HG03095 (cell line): ENCODE measurements at regions not wholly inside any gene's neighbourhood (a gene's known extent, or its start where the extent isn't known, plus 50 kb on each side); places are given as distances from the start of the nearest gene placed in this dataset.
"Not testable (repeated sequence)": the region's sequence is repeated elsewhere in the genome, so short reads cannot be mapped to it uniquely, and the experiment has no call there.

ENCODE experiments used
- ATAC-seq: cut with Tn5 transposase; IDR thresholded peaks from one replicate; pipeline ENCODE4 v1.9.1; 2021; ENCODE audit warnings: moderate library complexity; ENCODE audit not compliant: unreplicated experiment

DNA sequence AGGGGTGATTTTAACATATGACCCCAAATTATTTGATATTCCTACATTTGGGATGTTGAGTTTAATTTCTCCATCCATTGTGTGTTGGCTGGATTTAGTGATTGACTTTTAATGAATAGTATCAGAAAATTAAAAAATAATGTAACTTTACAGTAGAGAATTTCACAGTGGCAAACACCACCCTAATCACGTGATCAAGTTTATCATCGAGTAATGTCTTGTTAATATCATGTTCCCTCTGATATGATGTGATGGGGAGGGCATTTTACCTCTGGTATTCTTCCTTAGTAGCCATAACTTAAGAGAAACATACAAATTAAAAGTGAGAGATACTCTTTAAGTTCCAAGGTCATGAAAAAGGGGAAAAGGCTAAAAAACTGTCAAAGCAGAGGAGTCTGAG is 602.0 kb upstream of the CELF4 start:
- no peak for ATAC-seq

DNA sequence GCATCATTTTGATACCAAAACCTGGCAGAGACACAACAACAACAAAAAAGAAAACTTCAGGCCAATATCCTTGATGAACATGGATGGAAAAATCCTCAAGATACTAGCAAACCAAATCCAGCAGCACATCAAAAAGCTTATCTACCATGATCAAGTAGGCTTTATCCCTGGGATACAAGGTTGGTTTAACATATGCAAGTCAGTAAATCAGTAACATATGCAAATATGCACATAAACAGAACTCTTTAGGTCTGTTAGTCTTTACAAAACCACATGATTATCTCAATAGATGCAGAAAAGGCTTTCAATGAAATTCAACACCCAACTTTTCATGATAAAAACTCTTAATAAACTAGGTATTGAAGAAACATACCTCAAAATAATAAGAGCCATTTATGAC is 587.5 kb upstream of the CELF4 start:
- not testable (repeated sequence) for ATAC-seq

DNA sequence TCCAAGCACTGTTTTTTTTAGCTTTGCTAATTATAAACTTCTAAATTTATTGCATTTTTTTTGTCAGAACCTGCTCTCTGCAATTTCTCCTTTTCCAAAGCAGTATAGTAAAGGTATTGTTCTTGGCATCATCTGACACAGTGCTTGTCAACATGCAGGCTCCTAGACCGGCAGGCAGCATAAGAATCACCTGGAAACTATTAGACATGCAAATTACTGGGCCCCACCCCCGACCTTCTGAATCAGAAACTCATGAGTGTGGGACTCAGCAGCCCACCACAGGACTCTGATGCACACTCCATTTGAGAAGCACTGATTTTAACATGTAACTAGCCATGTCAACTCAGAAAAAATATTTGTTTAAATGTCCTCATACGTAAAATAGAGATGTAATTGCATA is 551.1 kb upstream of the CELF4 start:
- no peak for ATAC-seq

DNA sequence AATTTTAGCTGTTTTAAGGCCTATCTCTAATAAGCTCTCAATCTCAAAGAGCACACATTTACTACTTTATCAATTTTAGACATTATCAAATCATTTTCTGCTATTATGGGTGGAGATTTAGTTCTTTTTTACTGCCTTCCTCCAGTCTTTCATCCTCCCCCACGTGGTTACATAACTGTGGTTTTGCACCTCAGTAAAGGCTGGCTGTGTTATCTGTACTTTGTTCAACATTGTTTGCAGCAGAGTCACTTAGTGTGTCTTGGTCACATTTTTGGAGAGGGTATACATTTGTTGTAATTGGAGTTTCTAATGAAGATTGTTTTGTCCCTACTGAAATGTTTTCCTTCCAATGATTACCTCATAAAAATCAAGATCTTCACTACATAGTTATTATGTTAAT is 549.6 kb upstream of the CELF4 start:
- ATAC-seq: no peak

DNA sequence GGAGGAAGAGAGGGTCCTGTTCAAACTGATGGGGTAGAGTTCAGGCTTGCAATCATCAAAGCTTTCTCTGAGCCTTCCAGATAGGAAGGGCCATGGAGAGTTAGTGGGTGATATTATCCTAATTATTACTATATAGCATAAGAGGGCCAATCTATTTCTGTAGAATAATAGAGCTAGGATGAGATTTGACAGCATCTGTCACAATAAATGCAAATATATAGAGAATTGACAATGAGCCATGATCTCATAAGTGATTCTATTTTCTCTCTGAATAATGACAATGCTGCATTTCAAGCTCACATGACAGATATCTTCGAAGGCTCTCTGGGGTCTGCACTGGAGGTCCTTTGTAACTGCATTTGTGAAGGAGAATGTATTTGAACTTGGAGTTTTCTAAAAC is 521.9 kb upstream of the CELF4 start:
- no peak for ATAC-seq

DNA sequence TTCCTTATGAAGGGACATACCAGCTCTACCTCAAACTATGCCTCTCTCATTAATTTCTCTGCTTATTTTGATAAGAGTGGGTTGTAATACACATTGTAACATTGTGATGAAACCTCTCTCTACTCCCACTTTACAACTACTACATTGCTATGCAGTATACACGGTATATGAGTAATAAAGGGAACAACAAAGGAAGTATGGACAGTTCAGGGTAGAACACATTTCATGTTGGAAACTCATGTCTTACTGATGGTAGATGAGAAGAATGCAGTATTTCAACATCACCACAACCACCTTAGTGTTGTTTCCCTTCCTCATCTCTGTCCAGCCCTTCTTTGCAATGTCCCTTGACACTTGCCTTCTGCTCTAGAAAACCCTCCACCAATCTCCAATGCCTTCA is 515.9 kb upstream of the CELF4 start:
- no peak for ATAC-seq

DNA sequence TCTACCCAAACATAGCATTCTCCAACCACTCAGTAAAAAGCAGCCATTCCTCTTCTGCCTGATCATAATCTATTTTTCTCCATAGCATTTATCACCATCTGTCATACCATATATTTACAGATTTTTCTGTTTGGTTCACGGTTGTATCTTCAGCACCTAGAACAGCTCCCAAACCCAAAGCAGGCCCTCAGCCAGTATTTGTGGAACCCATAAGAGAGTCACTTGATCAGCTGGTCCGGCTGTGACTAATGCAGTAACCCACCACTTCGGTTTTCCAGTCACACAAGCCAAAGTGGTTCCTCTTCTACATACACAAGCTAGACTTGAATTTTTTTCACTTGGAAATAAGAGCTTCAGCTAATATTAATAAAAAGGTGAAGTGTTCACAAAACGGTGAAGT is 511.6 kb upstream of the CELF4 start:
- no peak for ATAC-seq

DNA sequence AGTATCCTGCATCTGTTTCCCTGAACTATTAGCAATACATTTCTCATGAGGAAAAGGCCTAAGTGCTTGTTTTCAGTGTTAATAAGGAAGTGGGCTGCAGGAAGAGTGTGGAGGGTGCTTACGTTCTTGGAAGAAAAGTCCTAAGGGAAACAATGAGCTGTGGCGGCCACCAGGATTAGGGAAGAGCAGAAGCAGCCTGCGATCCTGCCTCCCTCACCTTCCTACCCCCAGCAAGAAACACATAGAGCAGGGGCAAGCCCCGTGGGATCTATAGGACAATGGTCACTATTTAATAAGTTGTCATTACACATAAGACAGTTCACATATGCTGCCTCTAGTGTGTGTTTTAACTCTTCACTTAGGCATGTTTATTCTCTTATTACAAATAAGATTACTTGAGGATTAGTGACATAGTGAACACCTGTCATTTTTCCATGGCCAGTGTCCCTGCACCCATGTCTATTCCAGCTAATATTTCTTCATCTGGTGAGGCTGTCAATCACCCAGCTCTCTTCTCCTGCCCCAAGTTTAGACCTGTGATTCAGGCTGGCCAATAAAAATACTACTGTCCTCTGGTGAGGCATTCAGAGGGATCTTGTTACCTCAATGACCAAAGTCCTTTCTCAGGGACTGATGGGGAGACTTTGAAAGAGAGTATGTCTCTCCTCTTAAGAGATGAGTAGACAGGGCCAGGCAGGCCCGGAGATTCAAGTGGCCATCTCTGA is 510.9 kb upstream of the CELF4 start:
- ATAC-seq: no peak

DNA sequence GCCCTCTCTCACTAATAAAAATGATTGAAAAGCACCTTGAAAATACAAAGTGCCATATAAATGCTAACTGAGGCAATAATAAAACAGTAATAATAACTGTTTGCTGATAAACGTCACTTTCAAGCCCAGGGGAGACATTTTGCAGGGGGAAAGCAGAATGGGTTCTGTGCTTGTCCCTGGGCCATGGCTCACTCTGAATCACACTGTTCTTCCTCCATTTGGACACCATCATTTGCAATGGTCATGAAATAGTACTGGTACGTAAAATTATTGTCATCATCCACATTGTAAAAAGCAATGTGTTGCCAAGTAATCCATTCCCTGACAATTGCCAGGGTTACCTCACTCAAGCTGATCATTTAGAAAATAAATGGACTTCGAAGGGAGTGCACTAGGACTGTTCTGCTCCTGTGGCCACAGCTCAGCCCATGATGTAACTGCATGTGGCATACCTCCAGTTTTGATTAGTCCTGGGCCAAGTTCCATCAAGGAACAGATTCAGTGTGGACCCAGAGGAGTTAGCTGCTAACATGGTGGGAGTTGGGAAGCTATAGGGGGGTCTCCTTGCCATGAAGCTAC is 508.8 kb upstream of the CELF4 start:
- ATAC-seq: no peak

DNA sequence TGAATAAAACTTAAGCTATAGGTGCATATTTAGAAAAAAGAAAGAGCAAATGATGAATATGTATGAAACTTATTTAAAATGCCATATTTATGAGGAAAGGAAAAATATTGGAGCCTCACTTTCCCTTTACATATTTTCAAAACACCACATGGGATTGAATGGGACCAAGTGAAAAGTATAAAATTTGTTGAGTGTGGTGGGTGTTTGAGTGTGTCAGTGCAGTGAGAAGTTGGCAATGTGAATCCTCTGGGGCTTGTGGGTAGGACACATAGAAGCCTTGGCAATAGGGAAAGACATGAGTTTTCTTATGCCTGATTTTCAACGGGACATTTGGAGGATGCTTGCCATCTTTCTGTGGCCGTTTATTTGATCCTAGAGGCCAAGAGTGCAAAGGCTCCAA is 502.2 kb upstream of the CELF4 start:
- ATAC-seq: no peak

DNA sequence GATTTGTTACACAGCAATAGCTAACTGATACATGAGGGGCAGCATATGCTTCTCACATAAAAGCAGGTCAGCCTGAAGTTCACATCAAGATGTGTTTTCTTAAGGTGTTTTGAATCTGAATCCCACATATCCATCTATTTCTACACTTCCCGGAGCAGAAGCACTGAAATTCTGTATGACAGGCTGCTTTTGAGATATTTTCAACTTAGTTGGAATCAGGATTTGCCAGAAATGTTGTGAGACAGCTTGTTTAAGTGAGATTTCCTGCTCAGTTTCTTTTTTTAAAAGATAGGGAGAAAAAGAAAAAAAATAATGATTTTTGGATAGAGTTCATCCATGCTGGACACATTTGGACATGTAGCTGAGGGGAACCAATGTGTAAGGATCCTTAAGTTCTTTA is 501.5 kb upstream of the CELF4 start:
- ATAC-seq: no peak

DNA sequence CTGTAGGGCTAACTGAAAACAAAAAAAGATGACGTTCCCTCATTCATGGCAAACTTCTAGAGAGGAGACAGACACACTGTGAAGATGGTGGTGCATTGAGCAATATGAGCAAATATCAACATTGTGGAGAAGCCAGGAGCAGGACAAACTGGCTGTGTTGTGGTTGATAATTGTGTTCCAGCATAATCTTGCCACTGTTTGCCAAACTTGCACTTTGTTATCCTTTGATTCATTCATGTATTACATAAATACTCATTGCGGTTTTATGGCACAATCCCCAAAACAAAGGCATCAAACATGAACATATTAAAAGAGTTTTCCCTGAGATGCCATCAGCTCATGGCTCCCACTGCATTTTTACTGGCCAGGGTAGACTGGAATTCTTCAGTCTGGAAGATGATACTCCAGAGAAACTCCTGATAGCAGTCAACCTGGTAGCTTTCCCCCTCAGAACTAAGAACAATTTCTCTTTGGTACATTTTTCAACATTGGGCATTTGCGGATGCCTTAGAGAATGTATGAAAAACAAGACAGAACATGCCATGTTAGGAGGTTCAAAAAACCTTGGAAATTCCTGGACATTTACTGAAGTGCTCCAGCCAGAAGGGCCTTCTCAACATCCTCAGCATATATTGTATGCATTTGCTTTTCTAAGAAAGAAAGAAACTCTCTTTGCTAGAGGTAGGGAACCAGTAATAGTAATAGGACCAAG is 487.4 kb upstream of the CELF4 start:
- no peak for ATAC-seq

DNA sequence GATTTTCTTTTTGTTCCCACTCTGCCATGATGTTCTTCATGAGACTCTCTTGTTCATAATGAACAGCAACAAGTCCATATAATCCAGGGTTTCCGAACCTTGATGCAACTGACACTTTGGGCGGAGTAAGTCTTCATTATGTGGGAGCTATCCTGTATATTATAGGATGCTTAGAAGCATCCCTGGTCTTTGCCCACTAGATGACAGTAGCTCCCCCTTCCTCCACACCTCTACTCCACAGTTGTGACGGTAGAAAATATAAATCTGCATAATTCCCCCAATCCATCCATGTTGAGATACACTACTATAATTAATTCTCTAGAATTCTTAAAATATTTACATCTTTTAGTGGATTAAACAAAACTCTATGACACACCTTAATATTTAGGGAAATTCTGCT is 482.2 kb upstream of the CELF4 start:
- no peak for ATAC-seq

DNA sequence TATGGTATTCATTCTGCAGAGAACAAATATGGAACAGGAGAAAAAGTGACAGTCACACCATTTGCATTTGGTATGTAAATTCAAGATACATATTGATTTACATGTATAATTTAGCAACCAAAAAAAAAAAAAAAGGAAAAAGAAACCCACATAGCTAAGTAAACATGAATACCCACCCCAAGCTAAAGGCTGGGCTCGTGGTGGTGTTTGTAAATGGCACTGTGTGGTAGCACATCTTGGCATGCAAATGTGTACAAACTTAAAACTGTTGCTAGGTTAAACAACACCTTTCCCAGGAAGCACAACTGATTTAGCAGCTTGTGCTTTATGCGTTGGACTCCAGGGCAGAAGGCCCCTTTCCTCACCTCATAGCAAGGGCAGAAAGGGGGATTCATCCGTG is 481.1 kb upstream of the CELF4 start:
- no peak for ATAC-seq

DNA sequence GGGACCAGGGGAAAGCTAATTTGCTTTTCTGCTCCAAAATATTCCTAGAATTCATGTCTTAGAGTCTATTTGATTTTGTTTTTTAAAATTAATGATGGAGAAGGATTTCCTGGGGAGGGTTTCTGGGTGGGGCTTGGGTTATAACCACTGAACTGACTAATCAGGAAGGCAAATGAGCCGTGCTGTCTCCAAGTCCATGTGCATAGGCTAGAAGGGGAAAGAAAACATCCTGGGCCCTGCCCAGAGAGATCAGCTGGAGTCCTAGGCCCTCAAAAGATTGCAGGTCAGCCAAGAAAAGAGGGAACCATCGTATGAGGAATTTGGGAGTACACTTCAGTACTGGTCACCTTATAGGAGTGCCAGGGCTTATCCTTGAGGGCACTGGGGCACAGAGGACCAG is 480.2 kb upstream of the CELF4 start:
- no peak for ATAC-seq

DNA sequence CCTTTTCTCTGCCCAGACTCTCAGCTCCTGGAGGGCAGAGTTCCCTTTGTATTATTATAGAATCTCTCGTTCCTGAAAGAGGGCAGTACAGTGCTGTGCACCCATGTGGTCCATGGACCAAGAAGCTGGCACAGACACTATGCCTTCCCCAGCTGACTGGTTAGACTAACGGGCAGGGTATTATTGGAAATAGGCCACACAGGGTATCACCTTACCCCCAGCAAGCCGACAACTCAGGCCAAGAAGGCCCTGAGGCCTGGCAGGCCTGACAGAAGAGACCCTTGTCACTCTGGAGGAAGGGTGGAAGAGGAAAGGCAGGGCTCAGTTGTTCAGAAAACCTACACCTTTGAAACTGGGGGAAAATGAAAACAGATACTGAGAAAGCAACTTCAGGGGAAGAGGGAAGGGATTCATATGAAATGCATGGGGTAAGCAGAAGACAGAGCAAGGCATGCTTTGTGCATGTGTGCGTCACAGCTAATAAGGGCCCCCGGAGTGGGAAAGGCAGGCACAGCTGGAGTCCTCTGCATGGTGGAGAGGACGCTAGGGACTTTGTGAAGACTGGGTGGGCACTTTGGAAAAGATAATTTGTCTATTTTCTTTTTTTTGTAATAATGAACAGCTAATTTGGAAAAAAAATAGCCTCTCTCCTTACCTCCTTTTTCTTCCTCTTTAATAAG is 476.8 kb upstream of the CELF4 start:
- no peak for ATAC-seq

DNA sequence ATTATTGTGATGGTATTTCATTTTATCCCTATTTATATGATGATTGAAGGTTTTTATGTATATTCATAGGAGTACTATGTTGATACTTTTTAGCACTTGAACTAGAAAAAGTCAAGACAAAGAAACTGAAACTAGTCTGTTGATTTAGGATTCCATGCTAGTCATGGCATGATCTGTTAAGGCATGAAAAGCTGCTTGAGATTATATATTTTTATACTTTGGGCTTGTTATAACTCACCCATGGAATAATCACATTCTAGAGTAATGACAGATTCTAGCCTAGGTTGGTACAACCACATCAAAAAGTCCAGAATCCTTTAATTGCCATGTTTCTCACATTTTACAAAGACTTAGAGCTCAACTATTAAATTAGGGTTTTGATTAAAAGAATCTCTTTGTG is 472.6 kb upstream of the CELF4 start:
- ATAC-seq: no peak

DNA sequence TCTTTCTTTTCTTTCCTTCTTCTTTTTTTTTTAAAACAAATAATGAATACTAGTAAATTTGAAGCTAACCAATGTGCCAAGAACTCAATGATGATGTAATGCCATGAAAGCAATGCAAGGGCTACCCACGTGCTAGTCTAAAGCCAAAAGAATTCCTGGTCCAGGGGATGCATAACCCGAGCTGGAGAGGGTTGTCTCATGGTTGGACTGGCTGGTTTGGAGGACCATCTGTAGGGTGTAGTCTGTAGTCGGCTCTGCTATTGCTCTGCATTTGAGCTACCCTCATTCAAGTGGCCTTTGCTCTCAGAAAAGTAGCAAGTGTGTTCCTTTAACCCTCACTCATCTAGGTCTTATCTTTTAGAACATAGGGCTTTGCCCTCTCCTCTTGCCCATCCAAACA is 469.6 kb upstream of the CELF4 start:
- no peak for ATAC-seq

DNA sequence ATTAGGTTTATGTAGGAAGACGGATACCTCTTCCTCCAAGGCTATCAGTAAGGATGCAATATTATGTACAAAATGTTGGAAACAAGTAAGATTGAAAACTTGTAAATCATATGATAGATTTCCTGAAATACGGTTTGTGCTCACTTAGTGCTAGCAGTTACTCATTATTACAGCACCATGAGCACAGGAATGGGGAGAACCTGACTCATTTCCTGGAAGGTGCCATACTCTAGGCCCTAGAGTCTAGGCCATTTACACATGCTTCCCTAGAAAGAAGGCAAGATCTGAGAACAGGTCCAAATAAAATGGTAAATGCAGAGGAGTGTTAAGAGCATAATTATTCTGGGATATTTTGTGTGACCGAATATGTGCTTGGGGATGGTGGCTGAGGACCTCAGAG is 467.7 kb upstream of the CELF4 start:
- ATAC-seq: no peak

DNA sequence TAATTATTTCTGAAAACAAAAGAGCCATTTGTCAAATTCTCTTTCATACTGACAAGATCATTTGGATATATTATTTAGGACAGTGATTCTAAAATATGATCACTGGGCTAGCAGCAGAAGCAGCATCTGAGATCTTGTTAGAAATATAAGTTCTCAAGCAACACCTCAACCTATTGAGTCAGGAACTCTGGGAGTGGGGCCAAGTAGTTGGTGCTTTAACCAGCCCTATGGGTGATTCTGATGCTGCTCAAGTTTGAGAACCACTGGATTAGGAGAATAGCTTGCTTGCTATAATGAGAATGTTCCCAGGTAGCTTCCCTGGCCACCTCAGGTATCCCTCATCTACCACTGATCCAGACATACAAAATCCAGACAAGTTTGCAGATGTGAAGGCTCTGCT is 466.9 kb upstream of the CELF4 start:
- ATAC-seq: no peak

DNA sequence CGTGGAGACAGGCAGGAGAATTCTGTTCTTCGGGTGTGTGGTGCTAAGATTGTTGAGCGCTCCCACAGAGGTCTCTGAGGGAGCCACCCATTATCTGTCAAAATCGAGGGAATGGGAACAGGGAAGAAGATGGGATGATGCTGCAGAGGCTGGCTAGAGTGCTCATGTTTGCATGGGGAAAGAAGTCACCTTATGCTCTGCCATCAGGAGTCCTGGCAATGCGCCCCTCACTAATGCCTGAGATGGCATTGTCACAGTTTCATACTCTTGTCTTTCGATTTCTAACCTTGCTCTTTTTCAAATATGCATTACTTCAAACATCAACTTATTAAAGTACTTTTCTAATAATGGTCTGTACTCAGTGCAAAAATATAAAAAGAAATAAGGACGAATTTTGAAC is 463.3 kb upstream of the CELF4 start:
- no peak for ATAC-seq

DNA sequence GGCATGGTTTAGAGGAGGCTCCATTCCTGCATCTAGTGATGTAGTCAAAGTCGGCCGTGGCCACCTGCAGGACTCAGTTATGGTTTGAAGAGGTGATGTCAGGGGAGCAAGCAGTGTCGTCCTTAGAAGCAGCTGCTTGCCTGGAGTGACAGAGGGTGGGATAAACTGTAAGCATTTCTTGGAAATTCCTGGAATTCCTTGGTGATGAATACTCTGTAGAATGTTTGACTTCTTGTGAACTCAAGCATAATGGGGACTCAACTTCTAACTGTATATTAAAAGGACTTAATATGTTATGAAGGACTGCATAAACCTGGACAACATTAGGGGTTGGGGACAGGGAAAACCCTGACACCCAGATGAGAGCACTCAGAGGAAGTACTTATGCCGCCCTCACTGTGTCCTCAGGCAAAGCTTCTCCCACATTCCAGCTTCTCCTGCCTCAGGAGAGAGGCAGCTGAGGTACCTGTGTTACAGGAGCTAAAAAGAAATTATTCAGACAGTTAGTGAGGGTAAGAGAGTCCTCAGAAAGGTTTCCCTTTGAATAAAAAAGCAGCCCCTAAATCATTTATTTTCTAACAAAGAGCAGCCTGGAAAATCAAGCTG is 459.9 kb upstream of the CELF4 start:
- no peak for ATAC-seq
